Ovary (tissue), 3 donors: ENCODE measurements at regions not wholly inside any gene's neighbourhood (a gene's known extent, or its start where the extent isn't known, plus 50 kb on each side); places are given as distances from the start of the nearest gene placed in this dataset.

Source experiments
- CTCF ChIP-seq, 3 donors: fragments of 450-650 bp in 2 of 3; fragments of 200-600 bp in 1 of 3; IDR thresholded peaks; one replicate each; pipeline versions ENCODE4 v1.5.1 to v1.8.0; 2016 to 2022; ENCODE audit warnings: antibody characterized with exemption in 3 of 3, mild to moderate bottlenecking in 1 of 3
- POLR2A ChIP-seq: fragments of 450-650 bp; IDR thresholded peaks from one replicate; pipeline ENCODE4 v1.6.1; 2017; ENCODE audit warnings: antibody characterized with exemption, mild to moderate bottlenecking, moderate library complexity
- donor health status: DM: no; HTN: no; CAD: no.

GRCh38 chr1:190812996-190813395 lies 335.3 kb upstream of the BRINP3 start:
- no peak for TF ChIP-seq CTCF (IDR thresholded peaks at IDR 0.05)
- TF ChIP-seq POLR2A, result no peak
